Calu3 (cell line): ENCODE measurements at regions not wholly inside any gene's neighbourhood (a gene's known extent, or its start where the extent isn't known, plus 50 kb on each side); places are given as distances from the start of the nearest gene placed in this dataset.

Source experiments
- BruUV-seq: library from RNA; stranded (reverse); fragments of 400-500 nt; replicated peaks from 2 replicates; lab custom pipeline; 2021; lab: Mats Ljungman, UMichigan
- CTCF ChIA-PET: fragments of 300-600 bp; sonication (Branson Sonifier 250); formaldehyde crosslinking; loops from one replicate; lab custom pipeline; 2022; ENCODE audit warnings: antibody characterized with exemption; lab: Charles Lee
- DNase-seq: peaks from one replicate; pipeline ENCODE4 v3.0.0; 2022
- H3K27ac Mint-ChIP-seq: one replicate; pipeline ENCODE4 v1.8.0; 2022; ENCODE audit warnings: mixed read lengths; ENCODE audit not compliant: unreplicated experiment
- H3K27me3 Mint-ChIP-seq: one replicate; pipeline ENCODE4 v1.8.0; 2022; ENCODE audit warnings: mixed read lengths; ENCODE audit not compliant: unreplicated experiment
- H3K36me3 Mint-ChIP-seq: one replicate; pipeline ENCODE4 v1.8.0; 2022; ENCODE audit warnings: mild to moderate bottlenecking, moderate library complexity, mixed read lengths; ENCODE audit not compliant: insufficient read depth, unreplicated experiment
- H3K4me1 Mint-ChIP-seq: one replicate; pipeline ENCODE4 v1.8.0; 2022; ENCODE audit warnings: mild to moderate bottlenecking, low read depth, mixed read lengths; ENCODE audit not compliant: unreplicated experiment
- H3K4me3 Mint-ChIP-seq: one replicate; pipeline ENCODE4 v1.8.0; 2022; ENCODE audit warnings: mild to moderate bottlenecking, low read depth, moderate library complexity, mixed read lengths; ENCODE audit not compliant: unreplicated experiment
- H3K9me3 Mint-ChIP-seq: one replicate; pipeline ENCODE4 v1.8.0; 2022; ENCODE audit warnings: low read depth, mixed read lengths; ENCODE audit not compliant: unreplicated experiment
- CTCF ChIP-seq: fragments of 200-600 bp; IDR thresholded peaks from one replicate; pipeline ENCODE4 v1.8.0; 2022; ENCODE audit warnings: antibody characterized with exemption; ENCODE audit not compliant: unreplicated experiment
- intact Hi-C: fragments of 100-400 bp; cut with micrococcal nuclease; formaldehyde crosslinking; loops from one replicate; pipeline ENCODE4 v1.10.0; 2022; ENCODE audit not compliant: unreplicated experiment

- intact Hi-C loops = no loop called here
- Mint-ChIP-seq H3K27ac (no peak overlapping the region), H3K4me3 (no peak overlapping the region), H3K36me3 (no peaks in the 10 kb centered on the region), H3K4me1 (no peaks in the 10 kb centered on the region), H3K27me3 (no peaks in the 10 kb centered on the region), H3K9me3 (no peaks in the 10 kb centered on the region)
- no peak for TF ChIP-seq CTCF
- BruUV-seq = no TSS peak
- CTCF ChIA-PET = no interaction called here
- no peak for DNase-seq
Observed at GRCh38 chr1:68651115-68651514, 154.2 kb upstream of the DEPDC1 start.

- intact Hi-C loops = no loop called here
- no TSS peak for BruUV-seq
- CTCF ChIA-PET = no interaction called here
- H3K27ac Mint-ChIP-seq = no peak overlapping the region
- H3K4me3 Mint-ChIP-seq = no peak overlapping the region
- no peak for TF ChIP-seq CTCF
- no peaks in the 10 kb centered on the region for H3K9me3 Mint-ChIP-seq
- H3K36me3 Mint-ChIP-seq = no peaks in the 10 kb centered on the region
- no peaks in the 10 kb centered on the region for H3K4me1 Mint-ChIP-seq
- no peaks in the 10 kb centered on the region for H3K27me3 Mint-ChIP-seq
- DNase-seq = no peak
Observed at GRCh38 chr1:68653882-68654281, 157.0 kb upstream of the DEPDC1 start.

- no peaks in the 10 kb centered on the region for H3K9me3 Mint-ChIP-seq
- TF ChIP-seq CTCF = no peak
- H3K4me3 Mint-ChIP-seq = no peak overlapping the region
- H3K4me1 Mint-ChIP-seq = no peaks in the 10 kb centered on the region
- BruUV-seq = no TSS peak
- DNase-seq = no peak
- H3K27me3 Mint-ChIP-seq = no peaks in the 10 kb centered on the region
- intact Hi-C loops = loop anchor here (5.0 kb wide), 1 partner anchor 54 kb away; no protein-coding TSS in a partner anchor
- no peak overlapping the region for H3K27ac Mint-ChIP-seq
- H3K36me3 Mint-ChIP-seq = no peaks in the 10 kb centered on the region
- CTCF ChIA-PET = no interaction called here
Observed at GRCh38 chr1:68673771-68674170, 176.9 kb upstream of the DEPDC1 start.

- DNase-seq = no peak
- Mint-ChIP-seq H3K4me1 (no peaks in the 10 kb centered on the region), H3K4me3 (no peak overlapping the region), H3K9me3 (no peaks in the 10 kb centered on the region), H3K27me3 (no peaks in the 10 kb centered on the region), H3K27ac (no peak overlapping the region), H3K36me3 (no peaks in the 10 kb centered on the region)
- CTCF ChIA-PET = interaction anchor here (1.4 kb wide), 1 partner anchor 10 kb away, joined by 3 read pairs; no protein-coding TSS in a partner anchor
- BruUV-seq = no TSS peak
- no peak for TF ChIP-seq CTCF
- intact Hi-C loops = no loop called here
Observed at GRCh38 chr1:68675336-68675735, 178.5 kb upstream of the DEPDC1 start.
